GM21737 (cell line): ENCODE measurements at regions not wholly inside any gene's neighbourhood (a gene's known extent, or its start where the extent isn't known, plus 50 kb on each side); places are given as distances from the start of the nearest gene placed in this dataset.
"Not testable (repeated sequence)": the region's sequence is repeated elsewhere in the genome, so short reads cannot be mapped to it uniquely, and the experiment has no call there.

Experiments
- ATAC-seq: cut with Tn5 transposase; IDR thresholded peaks from one replicate; pipeline ENCODE4 v1.9.1; 2021; ENCODE audit warnings: mild to moderate bottlenecking, moderate library complexity; ENCODE audit not compliant: unreplicated experiment

GRCh38 chr12:88726806-88727720, 146.8 kb upstream of the KITLG start:
- no peak for ATAC-seq

- ATAC-seq: no peak
Measured at GRCh38 chr12:88725592-88726143, 145.4 kb upstream of the KITLG start.

- ATAC-seq: no peak
Measured at GRCh38 chr12:88723219-88723618, 142.9 kb upstream of the KITLG start.

GRCh38 chr12:88720785-88721650, 140.7 kb upstream of the KITLG start:
- no peak for ATAC-seq

GRCh38 chr12:88720231-88720630, 140.0 kb upstream of the KITLG start:
- no peak for ATAC-seq

- no peak for ATAC-seq
Measured at GRCh38 chr12:88717188-88717587, 136.9 kb upstream of the KITLG start.

- ATAC-seq: no peak
Measured at GRCh38 chr12:88716240-88716639, 136.0 kb upstream of the KITLG start.

GRCh38 chr12:88715673-88716072, 135.4 kb upstream of the KITLG start:
- no peak for ATAC-seq

GRCh38 chr12:88714263-88714882, 134.1 kb upstream of the KITLG start:
- not testable (repeated sequence) for ATAC-seq

GRCh38 chr12:88707800-88708199, 127.5 kb upstream of the KITLG start:
- ATAC-seq: no peak

- no peak for ATAC-seq
Measured at GRCh38 chr12:88706286-88706685, 126.0 kb upstream of the KITLG start.

GRCh38 chr12:88703790-88704189, 123.5 kb upstream of the KITLG start:
- no peak for ATAC-seq

GRCh38 chr12:88698471-88698870, 118.2 kb upstream of the KITLG start:
- no peak for ATAC-seq

GRCh38 chr12:88693837-88694445, 113.7 kb upstream of the KITLG start:
- ATAC-seq: no peak

GRCh38 chr12:88691811-88692210, 111.5 kb upstream of the KITLG start:
- no peak for ATAC-seq

- ATAC-seq: no peak
Measured at GRCh38 chr12:88684610-88685009, 104.3 kb upstream of the KITLG start.

- ATAC-seq: no peak
Measured at GRCh38 chr12:88684170-88684569, 103.9 kb upstream of the KITLG start.

- no peak for ATAC-seq
Measured at GRCh38 chr12:88683628-88684027, 103.4 kb upstream of the KITLG start.

GRCh38 chr12:88681271-88681670, 101.0 kb upstream of the KITLG start:
- no peak for ATAC-seq

- no peak for ATAC-seq
Measured at GRCh38 chr12:88677464-88677863, 97.2 kb upstream of the KITLG start.

GRCh38 chr12:88667615-88668014, 87.3 kb upstream of the KITLG start:
- not testable (repeated sequence) for ATAC-seq
